22Rv1 (cell line): ENCODE measurements at regions not wholly inside any gene's neighbourhood (a gene's known extent, or its start where the extent isn't known, plus 50 kb on each side); places are given as distances from the start of the nearest gene placed in this dataset.

Source experiments
- H3K27ac ChIP-seq: fragments of 450-650 bp; 2 replicates; pipeline ENCODE4 v1.5.1; 2017
- CTCF ChIP-seq: fragments of 450-650 bp; IDR thresholded peaks from 2 replicates; pipeline ENCODE4 v1.5.1; 2017; ENCODE audit warnings: mild to moderate bottlenecking
- ZFX ChIP-seq: fragments of 450-650 bp; IDR thresholded peaks from 2 replicates; pipeline ENCODE4 v1.6.1; 2017; ENCODE audit warnings: antibody characterized with exemption, borderline replicate concordance

- TF ChIP-seq ZFX (no peak), CTCF (no peak)
- no peak overlapping the region for H3K27ac ChIP-seq
Measured at GRCh38 chr16:80014241-80014939, 413.9 kb upstream of the MAF start.

- no peak for TF ChIP-seq CTCF
- no peak for TF ChIP-seq ZFX
- no peak overlapping the region for H3K27ac ChIP-seq
Measured at GRCh38 chr16:80012586-80012985, 412.0 kb upstream of the MAF start.

- H3K27ac ChIP-seq, result no peak overlapping the region
- TF ChIP-seq CTCF, result no peak
- TF ChIP-seq ZFX, result no peak
Measured at GRCh38 chr16:80009971-80010659, 409.6 kb upstream of the MAF start.

- TF ChIP-seq CTCF, result no peak
- H3K27ac ChIP-seq, result no peak overlapping the region
Measured at GRCh38 chr16:80008857-80009256, 408.3 kb upstream of the MAF start.

- TF ChIP-seq ZFX, result no peak
- TF ChIP-seq CTCF, result no peak
- H3K27ac ChIP-seq, result no peak overlapping the region
Measured at GRCh38 chr16:80007231-80007630, 406.7 kb upstream of the MAF start.

- H3K27ac ChIP-seq, result no peak overlapping the region
- TF ChIP-seq CTCF (no peak), ZFX (no peak)
Measured at GRCh38 chr16:80006241-80007215, 406.0 kb upstream of the MAF start.
